HCT116 (cell line): ENCODE measurements at regions not wholly inside any gene's neighbourhood (a gene's known extent, or its start where the extent isn't known, plus 50 kb on each side); places are given as distances from the start of the nearest gene placed in this dataset.

Experiments used
- ATAC-seq: fragments of 200-7000 bp; cut with Tn5 transposase; 2 replicates; pipeline ENCODE4 v1.9.1; 2020; ENCODE audit warnings: mild to moderate bottlenecking, moderate library complexity
- BruUV-seq: library from RNA; stranded (reverse); fragments of 400-500 nt; replicated peaks from 2 replicates; lab custom pipeline; 2021; lab: Mats Ljungman, UMichigan
- CTCF ChIA-PET: fragments of 300-600 bp; sonication (Branson Sonifier 250); formaldehyde crosslinking; loops from one replicate; lab custom pipeline; 2021; ENCODE audit warnings: antibody characterized with exemption; lab: Charles Lee
- POLR2A ChIA-PET: fragments of 300-600, 350-600 bp; sonication (Branson Sonifier 250); formaldehyde crosslinking; loops from one replicate; lab custom pipeline; 2021; ENCODE audit warnings: antibody characterized with exemption; lab: Charles Lee
- RAD21 ChIA-PET, 2 experiments: fragments of 300-600 bp; sonication (Branson Sonifier 250); formaldehyde crosslinking; loops; one replicate each; lab custom pipeline; 2023; ENCODE audit warnings: low total read pairs in 2 of 2; ENCODE audit not compliant: uncharacterized antibody in 2 of 2, unreplicated experiment in 2 of 2, low non-redundant PET in 1 of 2; lab: Charles Lee
- DNase-seq: peaks from one replicate; pipeline ENCODE4 v3.0.0-alpha.2; 2010; ENCODE audit warnings: low read depth, low spot score
- H2AFZ ChIP-seq: fragments of 200-600 bp; shearing (Covaris generic), sonication (generic); 2 replicates; pipeline ENCODE4 v1.6.1; 2017; ENCODE audit warnings: low read depth, mixed run types, mixed read lengths, antibody characterized with exemption, low read length; ENCODE audit not compliant: poor library complexity, severe bottlenecking
- H3K27ac ChIP-seq: 2 replicates; pipeline ENCODE4 v1.5.1; 2012; ENCODE audit warnings: low read depth, low read length
- H3K27me3 ChIP-seq: fragments of 200-600 bp; sonication (generic); 2 replicates; pipeline ENCODE4 v1.6.1; 2016; ENCODE audit warnings: mixed run types, low read length, mixed read lengths; ENCODE audit not compliant: insufficient read depth
- H3K36me3 ChIP-seq, 2 experiments: fragments of 200-500 bp in 1 of 2; fragments of 200-600 bp in 1 of 2; sonication (Bioruptor generic) in 1 of 2; sonication (generic) in 1 of 2; 2 replicates each; pipeline versions ENCODE4 v1.5.1 to v1.6.1; 2014 to 2016; ENCODE audit warnings: low read length in 2 of 2, inconsistent platforms in 1 of 2, mixed read lengths in 1 of 2, mixed run types in 1 of 2; ENCODE audit not compliant: insufficient read depth in 2 of 2, control insufficient read depth in 1 of 2
- H3K4me1 ChIP-seq, 2 experiments: fragments of 200-600 bp in 1 of 2; sonication (generic) in 1 of 2; 2 replicates each; pipeline versions ENCODE4 v1.5.1 to v1.6.1; 2012 to 2017; ENCODE audit warnings: low read length in 2 of 2, inconsistent platforms in 1 of 2, mild to moderate bottlenecking in 1 of 2, mixed read lengths in 1 of 2, mixed run types in 1 of 2, moderate library complexity in 1 of 2; ENCODE audit not compliant: insufficient read depth in 2 of 2, control insufficient read depth in 1 of 2
- H3K4me2 ChIP-seq: fragments of 200-600 bp; sonication (generic); 2 replicates; pipeline ENCODE4 v1.6.1; 2017; ENCODE audit warnings: mixed run types, low read length, mixed read lengths
- H3K4me3 ChIP-seq, 2 experiments: fragments of 200-600 bp in 1 of 2; sonication (generic) in 1 of 2; replicated peaks in 1 of 2; 2 replicates each; pipeline ENCODE4 v1.5.1; 2011 to 2016; ENCODE audit warnings: low read length in 2 of 2, control low read depth in 1 of 2, low read depth in 1 of 2, mild to moderate bottlenecking in 1 of 2, mixed read lengths in 1 of 2, mixed run types in 1 of 2
- H3K79me2 ChIP-seq: fragments of 200-600 bp; sonication (generic); 2 replicates; pipeline ENCODE4 v1.6.1; 2017; ENCODE audit warnings: mild to moderate bottlenecking, mixed run types, low read length, moderate library complexity, mixed read lengths; ENCODE audit not compliant: insufficient read depth
- H3K9ac ChIP-seq: fragments of 200-600 bp; sonication (generic); 2 replicates; pipeline ENCODE4 v1.6.1; 2016; ENCODE audit warnings: low read length, mixed read lengths
- H3K9me2 ChIP-seq: fragments of 200-600 bp; sonication (generic), shearing (Covaris generic); 2 replicates; pipeline ENCODE4 v1.6.1; 2017; ENCODE audit warnings: mixed run types, mild to moderate bottlenecking, moderate library complexity; ENCODE audit not compliant: insufficient read depth
- H3K9me3 ChIP-seq, 2 experiments: fragments of 200-500 bp in 1 of 2; fragments of 200-600 bp in 1 of 2; sonication (Bioruptor generic) in 1 of 2; sonication (generic) in 1 of 2; 2 replicates each; pipeline ENCODE4 v1.6.1; 2014 to 2017; ENCODE audit warnings: low read length in 2 of 2, mixed read lengths in 2 of 2, inconsistent platforms in 1 of 2, low read depth in 1 of 2, mild to moderate bottlenecking in 1 of 2, mixed run types in 1 of 2, moderate library complexity in 1 of 2; ENCODE audit not compliant: control insufficient read depth in 1 of 2, insufficient read depth in 1 of 2
- H4K20me1 ChIP-seq: fragments of 200-600 bp; sonication (generic), shearing (Covaris generic); 2 replicates; pipeline ENCODE4 v1.6.1; 2017; ENCODE audit warnings: mixed run types, mild to moderate bottlenecking, moderate library complexity; ENCODE audit not compliant: insufficient read depth
- ATF3 ChIP-seq: IDR thresholded peaks from 2 replicates; pipeline ENCODE4 v1.6.1; 2012
- CBX3 ChIP-seq: IDR thresholded peaks from 2 replicates; pipeline ENCODE4 v1.6.1; 2012; ENCODE audit warnings: low read depth
- CEBPB ChIP-seq: IDR thresholded peaks from 2 replicates; pipeline ENCODE4 v1.6.1; 2012; ENCODE audit warnings: low read depth
- EGR1 ChIP-seq: IDR thresholded peaks from 2 replicates; pipeline ENCODE4 v1.6.1; 2012; ENCODE audit warnings: low read depth
- ELF1 ChIP-seq: IDR thresholded peaks from 2 replicates; pipeline ENCODE4 v1.6.1; 2012; ENCODE audit warnings: low read depth, borderline replicate concordance
- MAX ChIP-seq: IDR thresholded peaks from 2 replicates; pipeline ENCODE4 v1.6.1; 2012
- POLR2A ChIP-seq: IDR thresholded peaks from 2 replicates; pipeline ENCODE4 v1.7.0; 2011; ENCODE audit warnings: borderline replicate concordance; ENCODE audit not compliant: insufficient read depth, insufficient read length; ENCODE audit errors: extremely low read depth
- POLR2AphosphoS5 ChIP-seq: IDR thresholded peaks from 2 replicates; pipeline ENCODE4 v1.6.1; 2011; ENCODE audit warnings: mild to moderate bottlenecking, low read depth, low read length, moderate library complexity
- RAD21 ChIP-seq: IDR thresholded peaks from 2 replicates; pipeline ENCODE4 v1.6.1; 2012; ENCODE audit warnings: low read depth, mild to moderate bottlenecking
- SP1 ChIP-seq: IDR thresholded peaks from 2 replicates; pipeline ENCODE4 v1.6.1; 2012; ENCODE audit warnings: low read depth
- TCF7L2 ChIP-seq: IDR thresholded peaks from 2 replicates; pipeline ENCODE4 v1.7.0; 2011; ENCODE audit warnings: borderline replicate concordance, inconsistent platforms; ENCODE audit not compliant: insufficient read depth, insufficient read length; ENCODE audit errors: extremely low read depth
- YY1 ChIP-seq: IDR thresholded peaks from 2 replicates; pipeline ENCODE4 v1.6.1; 2011; ENCODE audit warnings: low read length, low read depth, moderate library complexity, mild to moderate bottlenecking; ENCODE audit not compliant: insufficient replicate concordance; ENCODE audit errors: extremely low read depth
- ZFX ChIP-seq: fragments of 450-650 bp; IDR thresholded peaks from 2 replicates; pipeline ENCODE4 v1.6.1; 2017
- ZNF274 ChIP-seq: fragments of 200-500 bp; sonication (Bioruptor generic); IDR thresholded peaks from 2 replicates; pipeline ENCODE4 v1.6.1; 2014; ENCODE audit warnings: mild to moderate bottlenecking, low read depth, low read length, inconsistent platforms
- intact Hi-C: fragments of 100-400 bp; cut with micrococcal nuclease; formaldehyde crosslinking; loops from 2 replicates; pipeline ENCODE4 v1.10.0; 2022
- TF ChIP-seq, protein P1 (sequence below): IDR thresholded peaks from 2 replicates; pipeline ENCODE4 v1.6.1; 2011; ENCODE audit warnings: mild to moderate bottlenecking, low read length, moderate library complexity; ENCODE audit not compliant: insufficient replicate concordance; ENCODE audit errors: extremely low read depth

- TF ChIP-seq, protein P1, sequence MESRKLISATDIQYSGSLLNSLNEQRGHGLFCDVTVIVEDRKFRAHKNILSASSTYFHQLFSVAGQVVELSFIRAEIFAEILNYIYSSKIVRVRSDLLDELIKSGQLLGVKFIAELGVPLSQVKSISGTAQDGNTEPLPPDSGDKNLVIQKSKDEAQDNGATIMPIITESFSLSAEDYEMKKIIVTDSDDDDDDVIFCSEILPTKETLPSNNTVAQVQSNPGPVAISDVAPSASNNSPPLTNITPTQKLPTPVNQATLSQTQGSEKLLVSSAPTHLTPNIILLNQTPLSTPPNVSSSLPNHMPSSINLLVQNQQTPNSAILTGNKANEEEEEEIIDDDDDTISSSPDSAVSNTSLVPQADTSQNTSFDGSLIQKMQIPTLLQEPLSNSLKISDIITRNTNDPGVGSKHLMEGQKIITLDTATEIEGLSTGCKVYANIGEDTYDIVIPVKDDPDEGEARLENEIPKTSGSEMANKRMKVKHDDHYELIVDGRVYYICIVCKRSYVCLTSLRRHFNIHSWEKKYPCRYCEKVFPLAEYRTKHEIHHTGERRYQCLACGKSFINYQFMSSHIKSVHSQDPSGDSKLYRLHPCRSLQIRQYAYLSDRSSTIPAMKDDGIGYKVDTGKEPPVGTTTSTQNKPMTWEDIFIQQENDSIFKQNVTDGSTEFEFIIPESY: no peak
- no peak for TF ChIP-seq TCF7L2
- TF ChIP-seq ATF3: no peak
Measured at GRCh38 chr7:52030722-52031121, 714.1 kb upstream of the COBL start (continued).

- ChIA-PET RAD21 (no interaction called here), CTCF (no interaction called here)
- no TSS peak for BruUV-seq
Measured at GRCh38 chr7:52026140-52026539, 709.5 kb upstream of the COBL start.

DNA sequence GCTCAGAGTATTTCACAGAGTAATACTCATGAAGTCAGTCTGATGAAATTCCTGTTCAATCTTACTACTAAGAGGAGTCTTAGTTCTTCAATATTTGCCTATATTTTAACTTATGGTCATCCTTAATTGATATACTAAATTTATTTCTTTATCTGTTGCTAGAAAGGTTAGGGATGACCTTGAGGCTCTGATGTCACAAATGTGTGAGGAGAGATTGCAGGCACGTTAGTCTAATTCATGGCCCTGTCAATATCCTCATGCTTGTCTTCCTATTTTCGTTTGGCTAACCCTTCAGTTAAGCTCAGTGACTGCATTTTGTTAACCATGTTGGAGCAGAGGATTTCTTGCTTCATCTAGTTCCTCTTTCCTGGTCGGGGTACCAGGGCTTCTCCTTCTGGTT is 704.7 kb upstream of the COBL start:
- ATAC-seq (no peak), DNase-seq (no peak)
- H3K9me2 ChIP-seq: no peaks in the 10 kb centered on the region
- BruUV-seq: no TSS peak
- peaks cover 1 to 3% of the 10 kb centered on the region in 2 experiments; a peak in 2 of 4 replicates for H3K9me3 ChIP-seq
- intact Hi-C loops: no loop called here
- H3K9ac ChIP-seq: no peak overlapping the region
- H3K79me2 ChIP-seq: no peaks in the 10 kb centered on the region
- no peak overlapping the region for H3K4me3 ChIP-seq
- ChIA-PET RAD21 (no interaction called here), POLR2A (no interaction called here), CTCF (no interaction called here)
- H2AFZ ChIP-seq: no peak overlapping the region
- H3K4me1 ChIP-seq: no peaks in the 10 kb centered on the region
- no peak overlapping the region for H3K4me2 ChIP-seq
- no peaks in the 10 kb centered on the region for H4K20me1 ChIP-seq
- no peak overlapping the region for H3K27ac ChIP-seq
- no peaks in the 10 kb centered on the region for H3K27me3 ChIP-seq
- no peaks in the 10 kb centered on the region for H3K36me3 ChIP-seq
- TF ChIP-seq EGR1 (no peak), CBX3 (no peak), POLR2A (no peak), ATF3 (no peak), SP1 (no peak), TCF7L2 (no peak), ELF1 (no peak), CEBPB (no peak), YY1 (no peak), ZNF274 (no peak), ZFX (no peak), RAD21 (no peak), POLR2AphosphoS5 (no peak), MAX (no peak)

More at GRCh38 chr7:52026140-52026539, 709.5 kb upstream of the COBL start:
- no peaks in the 10 kb centered on the region for H3K27me3 ChIP-seq
- no peak overlapping the region for H3K9ac ChIP-seq
- no peak overlapping the region for H3K4me3 ChIP-seq
- H4K20me1 ChIP-seq: no peaks in the 10 kb centered on the region
- no peak overlapping the region for H3K27ac ChIP-seq
- no peak overlapping the region for H3K4me2 ChIP-seq
- POLR2A ChIA-PET: no interaction called here
- TF ChIP-seq SP1 (no peak), YY1 (no peak)
- H3K9me3 ChIP-seq: peaks cover 6 to 7% of the 10 kb centered on the region in 2 experiments; a peak in 2 of 4 replicates
- intact Hi-C loops: no loop called here
- no peak overlapping the region for H2AFZ ChIP-seq
- H3K36me3 ChIP-seq: no peaks in the 10 kb centered on the region
- no peaks in the 10 kb centered on the region for H3K9me2 ChIP-seq
- no peaks in the 10 kb centered on the region for H3K4me1 ChIP-seq
- DNase-seq: no peak
- H3K79me2 ChIP-seq: no peaks in the 10 kb centered on the region
- no peak for ATAC-seq
